OCI-LY3 (cell line): ENCODE measurements at regions not wholly inside any gene's neighbourhood (a gene's known extent, or its start where the extent isn't known, plus 50 kb on each side); places are given as distances from the start of the nearest gene placed in this dataset.

Experiments
- EZH2phosphoT487 ChIP-seq: fragments of 200-600 bp; shearing (Covaris generic); IDR thresholded peaks from 2 replicates; pipeline ENCODE4 v1.6.1; 2018; ENCODE audit warnings: antibody characterized with exemption, mixed run types, low read depth
- TF ChIP-seq, protein P1 (sequence below): fragments of 200-600, 300-600 bp; sonication (generic); IDR thresholded peaks from 2 replicates; pipeline ENCODE4 v1.5.1; 2014; ENCODE audit warnings: antibody characterized with exemption, low read length, low read depth

- TF ChIP-seq, protein P1, sequence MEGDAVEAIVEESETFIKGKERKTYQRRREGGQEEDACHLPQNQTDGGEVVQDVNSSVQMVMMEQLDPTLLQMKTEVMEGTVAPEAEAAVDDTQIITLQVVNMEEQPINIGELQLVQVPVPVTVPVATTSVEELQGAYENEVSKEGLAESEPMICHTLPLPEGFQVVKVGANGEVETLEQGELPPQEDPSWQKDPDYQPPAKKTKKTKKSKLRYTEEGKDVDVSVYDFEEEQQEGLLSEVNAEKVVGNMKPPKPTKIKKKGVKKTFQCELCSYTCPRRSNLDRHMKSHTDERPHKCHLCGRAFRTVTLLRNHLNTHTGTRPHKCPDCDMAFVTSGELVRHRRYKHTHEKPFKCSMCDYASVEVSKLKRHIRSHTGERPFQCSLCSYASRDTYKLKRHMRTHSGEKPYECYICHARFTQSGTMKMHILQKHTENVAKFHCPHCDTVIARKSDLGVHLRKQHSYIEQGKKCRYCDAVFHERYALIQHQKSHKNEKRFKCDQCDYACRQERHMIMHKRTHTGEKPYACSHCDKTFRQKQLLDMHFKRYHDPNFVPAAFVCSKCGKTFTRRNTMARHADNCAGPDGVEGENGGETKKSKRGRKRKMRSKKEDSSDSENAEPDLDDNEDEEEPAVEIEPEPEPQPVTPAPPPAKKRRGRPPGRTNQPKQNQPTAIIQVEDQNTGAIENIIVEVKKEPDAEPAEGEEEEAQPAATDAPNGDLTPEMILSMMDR: no peak
- TF ChIP-seq EZH2phosphoT487: no peak
These were observed 834.9 kb downstream of the LRFN5 start for GRCh38 chr14:42441615-42442014.
